OCI-LY1 (cell line): ENCODE measurements at regions not wholly inside any gene's neighbourhood (a gene's known extent, or its start where the extent isn't known, plus 50 kb on each side); places are given as distances from the start of the nearest gene placed in this dataset.

Experiments used
- H2AFZ ChIP-seq: fragments of 200-600 bp; sonication (generic), shearing (Covaris generic); 2 replicates; pipeline ENCODE4 v1.6.0; 2014; ENCODE audit warnings: antibody characterized with exemption, mild to moderate bottlenecking, low read length
- H3F3A ChIP-seq: fragments of 200-600 bp; sonication (generic), shearing (Covaris generic); 2 replicates; pipeline ENCODE4 v1.6.0; 2014; ENCODE audit warnings: mild to moderate bottlenecking, antibody characterized with exemption, low read length, moderate library complexity; ENCODE audit not compliant: insufficient read depth
- H3K27ac ChIP-seq: fragments of 200-600 bp; sonication (generic); 2 replicates; pipeline ENCODE4 v1.5.1; 2014; ENCODE audit warnings: low read length, mixed run types, mild to moderate bottlenecking, low read depth; ENCODE audit not compliant: poor library complexity, severe bottlenecking
- H3K27me3 ChIP-seq: fragments of 200-600 bp; sonication (generic); 2 replicates; pipeline ENCODE4 v1.6.0; 2014; ENCODE audit warnings: antibody characterized with exemption, mild to moderate bottlenecking, low read length, moderate library complexity; ENCODE audit not compliant: insufficient read depth
- H3K36me3 ChIP-seq: fragments of 200-600 bp; sonication (generic); 2 replicates; pipeline ENCODE4 v1.6.1; 2014; ENCODE audit warnings: mild to moderate bottlenecking, antibody characterized with exemption, low read length, moderate library complexity, mixed read lengths; ENCODE audit not compliant: insufficient read depth
- H3K4me1 ChIP-seq: fragments of 200-600 bp; sonication (generic); 2 replicates; pipeline ENCODE4 v1.5.1; 2014; ENCODE audit warnings: mild to moderate bottlenecking, low read length, moderate library complexity; ENCODE audit not compliant: insufficient read depth, severe bottlenecking
- H3K4me2 ChIP-seq: fragments of 200-600 bp; sonication (generic), shearing (Covaris generic); 2 replicates; pipeline ENCODE4 v1.6.1; 2014; ENCODE audit warnings: low read length
- H3K4me3 ChIP-seq: fragments of 200-600 bp; sonication (generic); 2 replicates; pipeline ENCODE4 v1.5.1; 2014; ENCODE audit warnings: low read length, low read depth, mild to moderate bottlenecking, mixed read lengths; ENCODE audit not compliant: poor library complexity, severe bottlenecking
- H3K79me2 ChIP-seq: fragments of 200-600 bp; shearing (Covaris generic); 2 replicates; pipeline ENCODE4 v1.6.1; 2016; ENCODE audit warnings: mixed run types, low read length, mixed read lengths; ENCODE audit not compliant: insufficient read depth
- H3K9ac ChIP-seq: fragments of 200-600 bp; sonication (generic), shearing (Covaris generic); 2 replicates; pipeline ENCODE4 v1.6.1; 2014; ENCODE audit warnings: mild to moderate bottlenecking, low read length, mixed read lengths
- H3K9me2 ChIP-seq: fragments of 200-600 bp; sonication (generic), shearing (Covaris generic); 2 replicates; pipeline ENCODE4 v1.6.1; 2014; ENCODE audit warnings: low read depth, mild to moderate bottlenecking, low read length, mixed read lengths
- H3K9me3 ChIP-seq: fragments of 200-600 bp; shearing (Covaris generic); 2 replicates; pipeline ENCODE4 v1.6.1; 2014; ENCODE audit warnings: low read length, mixed read lengths
- H4K20me1 ChIP-seq: fragments of 200-600 bp; sonication (generic), shearing (Covaris generic); 2 replicates; pipeline ENCODE4 v1.6.0; 2016; ENCODE audit warnings: mild to moderate bottlenecking, low read length; ENCODE audit not compliant: insufficient read depth
- EZH2 ChIP-seq: fragments of 200-600 bp; sonication (generic), shearing (Covaris generic); IDR thresholded peaks from 2 replicates; pipeline ENCODE4 v1.8.0; 2017; ENCODE audit warnings: borderline replicate concordance, mixed run types, mild to moderate bottlenecking, antibody characterized with exemption, low read length, moderate library complexity, mixed read lengths
- TF ChIP-seq, protein P1 (sequence below): fragments of 200-600 bp; sonication (generic), shearing (Covaris generic); IDR thresholded peaks from 2 replicates; pipeline ENCODE4 v1.5.1; 2017; ENCODE audit warnings: mild to moderate bottlenecking, antibody characterized with exemption, low read length, moderate library complexity, mixed read lengths

DNA sequence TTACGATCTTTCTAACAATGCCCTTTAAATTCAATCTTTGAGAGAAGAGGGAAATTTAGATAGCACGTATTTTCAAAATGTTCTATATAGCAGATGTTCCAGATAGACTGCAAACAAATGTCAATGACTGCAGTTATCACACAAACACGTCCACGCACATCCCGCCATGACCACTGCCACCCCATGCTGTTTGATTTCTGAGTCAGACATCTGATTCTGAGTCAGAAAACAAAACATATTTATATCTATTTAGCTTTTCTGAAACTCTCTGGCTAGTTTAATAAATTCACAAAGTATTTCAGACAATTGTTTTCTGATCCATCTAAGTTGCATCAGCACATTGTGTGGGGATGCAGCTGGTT lies 105.9 kb upstream of the BCAT1 start:
- Histone ChIP-seq H3K27me3 (no peaks in the 10 kb centered on the region), H2AFZ (no peak overlapping the region), H3K79me2 (peaks cover 73% of the 10 kb centered on the region), H3K4me3 (peak overlapping the region; percentile 84), H3K9ac (peak overlapping the region; percentile 94), H3K4me2 (peak overlapping the region; percentile 93), H4K20me1 (no peaks in the 10 kb centered on the region), H3F3A (no peaks in the 10 kb centered on the region), H3K9me3 (no peaks in the 10 kb centered on the region), H3K4me1 (peaks cover 58% of the 10 kb centered on the region), H3K9me2 (no peaks in the 10 kb centered on the region), H3K27ac (peak overlapping the region; percentile 99), H3K36me3 (peaks cover 56% of the 10 kb centered on the region)
- TF ChIP-seq EZH2, result no peak
- TF ChIP-seq, protein P1, sequence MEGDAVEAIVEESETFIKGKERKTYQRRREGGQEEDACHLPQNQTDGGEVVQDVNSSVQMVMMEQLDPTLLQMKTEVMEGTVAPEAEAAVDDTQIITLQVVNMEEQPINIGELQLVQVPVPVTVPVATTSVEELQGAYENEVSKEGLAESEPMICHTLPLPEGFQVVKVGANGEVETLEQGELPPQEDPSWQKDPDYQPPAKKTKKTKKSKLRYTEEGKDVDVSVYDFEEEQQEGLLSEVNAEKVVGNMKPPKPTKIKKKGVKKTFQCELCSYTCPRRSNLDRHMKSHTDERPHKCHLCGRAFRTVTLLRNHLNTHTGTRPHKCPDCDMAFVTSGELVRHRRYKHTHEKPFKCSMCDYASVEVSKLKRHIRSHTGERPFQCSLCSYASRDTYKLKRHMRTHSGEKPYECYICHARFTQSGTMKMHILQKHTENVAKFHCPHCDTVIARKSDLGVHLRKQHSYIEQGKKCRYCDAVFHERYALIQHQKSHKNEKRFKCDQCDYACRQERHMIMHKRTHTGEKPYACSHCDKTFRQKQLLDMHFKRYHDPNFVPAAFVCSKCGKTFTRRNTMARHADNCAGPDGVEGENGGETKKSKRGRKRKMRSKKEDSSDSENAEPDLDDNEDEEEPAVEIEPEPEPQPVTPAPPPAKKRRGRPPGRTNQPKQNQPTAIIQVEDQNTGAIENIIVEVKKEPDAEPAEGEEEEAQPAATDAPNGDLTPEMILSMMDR, result no peak

GRCh38 chr12:25054076-25054782 lies 105.3 kb upstream of the BCAT1 start:
- Histone ChIP-seq H3F3A (no peaks in the 10 kb centered on the region), H4K20me1 (no peaks in the 10 kb centered on the region), H3K79me2 (peaks cover 67% of the 10 kb centered on the region), H3K27me3 (no peaks in the 10 kb centered on the region), H3K9me3 (no peaks in the 10 kb centered on the region), H3K9ac (peak overlapping the region; percentile 94), H3K4me1 (peaks cover 52% of the 10 kb centered on the region), H2AFZ (no peak overlapping the region), H3K9me2 (no peaks in the 10 kb centered on the region), H3K4me3 (peak overlapping the region; percentile 84), H3K36me3 (peaks cover 53% of the 10 kb centered on the region), H3K27ac (peak overlapping the region; percentile 99), H3K4me2 (peak overlapping the region; percentile 93)
- TF ChIP-seq, protein P1, result no peak
- no peak for TF ChIP-seq EZH2

- H3F3A ChIP-seq, result no peaks in the 10 kb centered on the region
- H3K79me2 ChIP-seq, result peaks cover 54% of the 10 kb centered on the region
- H3K4me1 ChIP-seq, result peaks cover 39% of the 10 kb centered on the region
- no peaks in the 10 kb centered on the region for H4K20me1 ChIP-seq
- H3K9me2 ChIP-seq, result no peaks in the 10 kb centered on the region
- H3K36me3 ChIP-seq, result peaks cover 41% of the 10 kb centered on the region
- peak overlapping the region; percentile 75 for H3K4me2 ChIP-seq
- TF ChIP-seq, protein P1, result no peak
- no peak for TF ChIP-seq EZH2
- H3K9me3 ChIP-seq, result no peaks in the 10 kb centered on the region
- no peak overlapping the region for H2AFZ ChIP-seq
- no peaks in the 10 kb centered on the region for H3K27me3 ChIP-seq
- peak overlapping the region; percentile 94 for H3K9ac ChIP-seq
- peak overlapping the region; percentile 99 for H3K27ac ChIP-seq
- H3K4me3 ChIP-seq, result peak overlapping the region; percentile 84
Measured at GRCh38 chr12:25052914-25053211, 104.0 kb upstream of the BCAT1 start.
